Karpas-422 (cell line): ENCODE measurements at regions not wholly inside any gene's neighbourhood (a gene's known extent, or its start where the extent isn't known, plus 50 kb on each side); places are given as distances from the start of the nearest gene placed in this dataset.

ENCODE experiments used
- DNase-seq: peaks from one replicate; pipeline ENCODE4 v3.0.0-alpha.2; 2015
- H2AFZ ChIP-seq: fragments of 200-600 bp; sonication (generic); 2 replicates; pipeline ENCODE4 v1.6.1; 2014; ENCODE audit warnings: antibody characterized with exemption, low read length, mixed read lengths
- H3K27ac ChIP-seq: fragments of 200-600 bp; sonication (generic); 2 replicates; pipeline ENCODE4 v1.5.1; 2014; ENCODE audit warnings: mild to moderate bottlenecking, low read length, moderate library complexity
- H3K27me3 ChIP-seq: fragments of 200-600 bp; sonication (generic); 2 replicates; pipeline ENCODE4 v1.6.1; 2014; ENCODE audit warnings: low read length, mixed read lengths
- H3K36me3 ChIP-seq: fragments of 200-600 bp; sonication (generic); 2 replicates; pipeline ENCODE4 v1.6.1; 2014; ENCODE audit warnings: low read length, mixed read lengths; ENCODE audit not compliant: insufficient read depth
- H3K4me1 ChIP-seq: fragments of 200-600 bp; sonication (generic); 2 replicates; pipeline ENCODE4 v1.6.1; 2014; ENCODE audit warnings: mild to moderate bottlenecking, low read length, mixed read lengths
- H3K4me2 ChIP-seq: fragments of 200-600 bp; sonication (generic); 2 replicates; pipeline ENCODE4 v1.6.1; 2014; ENCODE audit warnings: low read length, low read depth, mild to moderate bottlenecking; ENCODE audit not compliant: poor library complexity, severe bottlenecking
- H3K4me3 ChIP-seq: fragments of 200-600 bp; sonication (generic); 2 replicates; pipeline ENCODE4 v1.5.1; 2014; ENCODE audit warnings: mild to moderate bottlenecking, antibody characterized with exemption, low read length, mixed read lengths
- H3K79me2 ChIP-seq: fragments of 200-600 bp; sonication (generic); 2 replicates; pipeline ENCODE4 v1.6.1; 2014; ENCODE audit warnings: mild to moderate bottlenecking, low read length, mixed read lengths
- H3K9ac ChIP-seq: fragments of 200-600 bp; sonication (generic); 2 replicates; pipeline ENCODE4 v1.6.0; 2014; ENCODE audit warnings: low read length
- H3K9me2 ChIP-seq: fragments of 200-600 bp; sonication (generic), shearing (Covaris generic); replicated peaks from 2 replicates; pipeline ENCODE4 v1.6.0; 2014; ENCODE audit warnings: mild to moderate bottlenecking, low read length, moderate library complexity; ENCODE audit not compliant: insufficient read depth
- H3K9me3 ChIP-seq: fragments of 300-700, 200-600 bp; sonication (generic); 2 replicates; pipeline ENCODE4 v1.6.1; 2014; ENCODE audit warnings: low read length, mixed read lengths
- H4K20me1 ChIP-seq: fragments of 200-600 bp; sonication (generic); 2 replicates; pipeline ENCODE4 v1.6.1; 2014; ENCODE audit warnings: mild to moderate bottlenecking, antibody characterized with exemption, low read length, low read depth; ENCODE audit not compliant: insufficient read depth

GRCh38 chr3:22360970-22361369, 610.0 kb upstream of the ZNF385D start:
- H3K4me1 ChIP-seq: no peaks in the 10 kb centered on the region
- no peaks in the 10 kb centered on the region for H3K36me3 ChIP-seq
- no peaks in the 10 kb centered on the region for H3K9me2 ChIP-seq

DNA sequence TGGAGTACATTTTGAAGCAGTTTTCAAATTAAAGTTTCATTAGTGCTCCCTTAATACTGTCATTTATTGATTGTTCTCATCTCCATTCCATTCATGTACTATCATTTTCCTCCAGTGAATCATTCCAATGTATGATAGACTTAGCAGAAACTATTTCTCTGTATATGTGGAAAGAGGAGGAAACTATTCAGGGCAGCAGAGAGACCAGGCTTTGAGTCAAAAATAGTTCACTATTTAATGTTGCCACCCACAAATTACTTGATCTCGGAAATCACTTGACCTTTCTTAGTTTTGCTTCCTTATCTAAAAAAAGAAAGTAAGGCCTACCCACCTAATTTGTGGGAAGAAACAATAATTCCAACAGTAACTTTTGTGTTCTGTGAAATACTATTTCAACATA, 610.5 kb upstream of the ZNF385D start:
- H3K9ac ChIP-seq: no peak overlapping the region
- H3K27ac ChIP-seq: no peak overlapping the region
- no peaks in the 10 kb centered on the region for H3K4me1 ChIP-seq
- H4K20me1 ChIP-seq: no peaks in the 10 kb centered on the region
- H3K9me2 ChIP-seq: no peaks in the 10 kb centered on the region
- no peak for DNase-seq
- H3K79me2 ChIP-seq: no peaks in the 10 kb centered on the region
- no peak overlapping the region for H3K4me3 ChIP-seq
- peaks cover 14% of the 10 kb centered on the region for H3K9me3 ChIP-seq
- H3K36me3 ChIP-seq: no peaks in the 10 kb centered on the region
- no peak overlapping the region for H3K4me2 ChIP-seq
- no peaks in the 10 kb centered on the region for H3K27me3 ChIP-seq
- H2AFZ ChIP-seq: no peak overlapping the region

More at GRCh38 chr3:22360970-22361369, 610.0 kb upstream of the ZNF385D start:
- Histone ChIP-seq H3K27me3 (no peaks in the 10 kb centered on the region), H3K79me2 (no peaks in the 10 kb centered on the region), H3K27ac (no peak overlapping the region), H4K20me1 (no peaks in the 10 kb centered on the region), H3K4me3 (no peak overlapping the region), H3K9ac (no peak overlapping the region), H2AFZ (no peak overlapping the region), H3K4me2 (no peak overlapping the region), H3K9me3 (peaks cover 15% of the 10 kb centered on the region)
- DNase-seq: no peak

GRCh38 chr3:22364851-22365250, 613.8 kb upstream of the ZNF385D start:
- Histone ChIP-seq H3K9ac (no peak overlapping the region), H3K36me3 (no peaks in the 10 kb centered on the region), H3K4me3 (no peak overlapping the region), H3K9me3 (peaks cover 17% of the 10 kb centered on the region), H2AFZ (no peak overlapping the region), H3K27ac (no peak overlapping the region), H3K79me2 (no peaks in the 10 kb centered on the region), H3K4me1 (no peaks in the 10 kb centered on the region), H3K4me2 (no peak overlapping the region), H4K20me1 (no peaks in the 10 kb centered on the region), H3K27me3 (no peaks in the 10 kb centered on the region), H3K9me2 (no peaks in the 10 kb centered on the region)
- no peak for DNase-seq

DNA sequence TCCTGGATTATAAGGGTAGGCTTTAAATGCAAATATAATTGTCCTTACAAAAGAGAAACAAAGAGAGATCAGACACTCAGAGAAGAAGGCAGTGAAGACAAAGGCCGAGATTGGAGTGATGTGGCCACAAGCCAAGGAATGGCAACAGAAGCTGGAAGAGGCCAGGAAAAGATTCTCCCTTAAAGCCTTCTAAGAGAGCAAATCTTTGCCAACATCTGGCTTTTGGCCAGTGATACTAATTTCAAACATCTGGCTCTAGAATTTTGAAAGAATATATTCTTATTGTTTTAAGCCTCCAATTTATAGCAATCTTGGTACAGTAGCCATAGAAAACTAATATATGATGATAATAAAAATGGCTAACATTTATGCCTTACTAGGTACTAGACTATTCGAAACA, 615.8 kb upstream of the ZNF385D start:
- H3K27ac ChIP-seq: no peak overlapping the region
- H3K36me3 ChIP-seq: no peaks in the 10 kb centered on the region
- H2AFZ ChIP-seq: no peak overlapping the region
- no peak overlapping the region for H3K4me2 ChIP-seq
- no peak overlapping the region for H3K9ac ChIP-seq
- H3K27me3 ChIP-seq: no peaks in the 10 kb centered on the region
- no peak overlapping the region for H3K4me3 ChIP-seq
- H3K79me2 ChIP-seq: no peaks in the 10 kb centered on the region
- DNase-seq: no peak
- H3K4me1 ChIP-seq: no peaks in the 10 kb centered on the region
- no peaks in the 10 kb centered on the region for H4K20me1 ChIP-seq
- no peaks in the 10 kb centered on the region for H3K9me2 ChIP-seq
- peaks cover 17% of the 10 kb centered on the region for H3K9me3 ChIP-seq

- peaks cover 14% of the 10 kb centered on the region for H3K9me3 ChIP-seq
- no peak overlapping the region for H3K9ac ChIP-seq
- no peak overlapping the region for H2AFZ ChIP-seq
- no peak overlapping the region for H3K4me3 ChIP-seq
- no peaks in the 10 kb centered on the region for H3K9me2 ChIP-seq
- no peaks in the 10 kb centered on the region for H3K27me3 ChIP-seq
- no peak overlapping the region for H3K27ac ChIP-seq
- no peaks in the 10 kb centered on the region for H3K79me2 ChIP-seq
- DNase-seq: no peak
- no peaks in the 10 kb centered on the region for H3K4me1 ChIP-seq
- no peaks in the 10 kb centered on the region for H4K20me1 ChIP-seq
- no peaks in the 10 kb centered on the region for H3K36me3 ChIP-seq
- no peak overlapping the region for H3K4me2 ChIP-seq
Observed at GRCh38 chr3:22371036-22371435, 620.0 kb upstream of the ZNF385D start.

DNA sequence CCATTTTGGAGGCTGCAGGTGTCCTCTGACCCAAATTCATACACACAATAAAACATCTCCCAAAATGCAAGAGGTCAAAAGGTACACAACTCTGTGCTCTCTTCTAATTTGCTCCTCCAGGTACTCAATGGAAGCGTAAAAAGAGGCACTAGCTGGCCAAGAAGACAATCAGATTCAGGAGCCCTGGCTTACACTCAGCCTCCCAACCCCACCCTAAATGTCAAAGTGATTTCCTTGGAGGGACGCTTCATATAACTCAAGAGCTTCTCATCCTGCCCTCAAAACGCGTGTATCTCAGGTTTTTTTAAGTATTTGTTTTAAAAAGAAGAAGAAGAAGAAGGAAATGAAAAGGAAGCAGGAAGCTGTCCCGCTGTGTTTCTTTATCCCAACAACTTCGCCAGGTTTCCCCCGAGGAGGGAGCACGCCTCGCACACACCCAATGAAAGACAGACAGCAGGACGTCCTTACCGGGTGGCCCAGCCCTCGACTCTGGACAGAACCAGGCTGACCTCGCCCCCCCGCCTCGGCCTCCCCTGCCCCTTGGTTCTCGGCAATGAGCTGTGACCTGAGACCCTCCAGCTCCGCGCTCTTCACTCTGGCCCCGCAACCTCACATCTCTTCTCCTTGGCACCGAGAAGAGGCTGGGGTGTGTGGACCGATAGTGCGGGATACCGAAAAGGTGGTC, 620.7 kb upstream of the ZNF385D start:
- H3K27me3 ChIP-seq: no peaks in the 10 kb centered on the region
- H2AFZ ChIP-seq: no peak overlapping the region
- no peak overlapping the region for H3K9ac ChIP-seq
- H3K27ac ChIP-seq: no peak overlapping the region
- no peaks in the 10 kb centered on the region for H4K20me1 ChIP-seq
- no peak for DNase-seq
- no peak overlapping the region for H3K4me3 ChIP-seq
- H3K4me2 ChIP-seq: no peak overlapping the region
- no peaks in the 10 kb centered on the region for H3K36me3 ChIP-seq
- H3K9me2 ChIP-seq: no peaks in the 10 kb centered on the region
- H3K79me2 ChIP-seq: no peaks in the 10 kb centered on the region
- no peaks in the 10 kb centered on the region for H3K4me1 ChIP-seq
- H3K9me3 ChIP-seq: peaks cover 14% of the 10 kb centered on the region

DNA sequence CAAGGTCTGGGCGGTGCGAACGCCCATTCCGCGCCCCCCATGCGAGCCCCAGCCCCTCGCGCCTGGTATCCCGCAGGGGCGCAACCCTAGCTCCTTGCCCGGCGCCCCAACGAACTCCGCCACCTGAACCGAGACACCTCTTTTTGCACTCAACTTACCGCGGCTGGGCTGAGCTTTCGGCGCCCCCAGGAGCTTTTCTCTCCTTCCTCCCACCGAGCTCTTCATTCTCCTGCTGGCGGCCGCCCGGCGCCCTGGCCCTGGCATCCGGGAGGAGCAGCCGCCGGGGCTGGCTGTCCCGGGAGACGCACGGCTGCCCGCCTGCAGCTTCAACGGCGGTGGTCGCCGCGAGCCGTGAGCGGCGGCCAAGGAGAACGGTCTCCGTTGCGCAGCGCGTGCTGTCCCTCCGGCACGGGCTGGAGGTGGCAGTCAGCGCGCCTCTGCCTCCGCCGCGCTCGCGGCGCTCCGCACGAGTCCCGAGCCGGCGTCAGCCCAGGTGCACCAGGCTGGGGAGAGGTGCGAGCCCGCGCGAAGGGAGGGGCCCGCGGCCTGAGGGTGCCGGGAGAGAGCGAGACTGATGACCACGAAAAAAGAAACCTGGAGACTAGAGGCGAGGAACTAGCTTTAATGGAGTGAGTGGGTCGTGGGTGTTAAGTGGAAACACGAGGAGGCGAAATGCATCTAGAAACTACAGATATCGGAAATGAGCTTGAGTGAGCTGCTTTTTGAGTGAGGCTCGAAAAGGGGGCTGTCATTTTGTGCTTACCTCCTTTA, 621.5 kb upstream of the ZNF385D start:
- Histone ChIP-seq H3K9me2 (no peaks in the 10 kb centered on the region), H3K27ac (no peak overlapping the region)

GRCh38 chr3:22373182-22373581, 622.2 kb upstream of the ZNF385D start:
- no peak overlapping the region for H2AFZ ChIP-seq

More for the DNA sequence above, 621.5 kb upstream of the ZNF385D start:
- Histone ChIP-seq H4K20me1 (no peaks in the 10 kb centered on the region), H3K27me3 (no peaks in the 10 kb centered on the region), H3K79me2 (no peaks in the 10 kb centered on the region), H2AFZ (no peak overlapping the region), H3K4me1 (no peaks in the 10 kb centered on the region), H3K9ac (no peak overlapping the region), H3K4me3 (no peak overlapping the region), H3K36me3 (no peaks in the 10 kb centered on the region), H3K9me3 (peaks cover 14% of the 10 kb centered on the region), H3K4me2 (no peak overlapping the region)
- DNase-seq: no peak

More at GRCh38 chr3:22373182-22373581, 622.2 kb upstream of the ZNF385D start:
- Histone ChIP-seq H3K4me2 (no peak overlapping the region), H3K9me3 (peaks cover 14% of the 10 kb centered on the region), H3K36me3 (no peaks in the 10 kb centered on the region), H3K79me2 (no peaks in the 10 kb centered on the region), H3K9ac (no peak overlapping the region), H3K4me3 (no peak overlapping the region), H4K20me1 (no peaks in the 10 kb centered on the region), H3K4me1 (no peaks in the 10 kb centered on the region), H3K27ac (no peak overlapping the region), H3K27me3 (no peaks in the 10 kb centered on the region), H3K9me2 (no peaks in the 10 kb centered on the region)
- DNase-seq: no peak
